GM21737 (cell line): ENCODE measurements at regions not wholly inside any gene's neighbourhood (a gene's known extent, or its start where the extent isn't known, plus 50 kb on each side); places are given as distances from the start of the nearest gene placed in this dataset.

ENCODE experiments used
- ATAC-seq: cut with Tn5 transposase; IDR thresholded peaks from one replicate; pipeline ENCODE4 v1.9.1; 2021; ENCODE audit warnings: mild to moderate bottlenecking, moderate library complexity; ENCODE audit not compliant: unreplicated experiment

DNA sequence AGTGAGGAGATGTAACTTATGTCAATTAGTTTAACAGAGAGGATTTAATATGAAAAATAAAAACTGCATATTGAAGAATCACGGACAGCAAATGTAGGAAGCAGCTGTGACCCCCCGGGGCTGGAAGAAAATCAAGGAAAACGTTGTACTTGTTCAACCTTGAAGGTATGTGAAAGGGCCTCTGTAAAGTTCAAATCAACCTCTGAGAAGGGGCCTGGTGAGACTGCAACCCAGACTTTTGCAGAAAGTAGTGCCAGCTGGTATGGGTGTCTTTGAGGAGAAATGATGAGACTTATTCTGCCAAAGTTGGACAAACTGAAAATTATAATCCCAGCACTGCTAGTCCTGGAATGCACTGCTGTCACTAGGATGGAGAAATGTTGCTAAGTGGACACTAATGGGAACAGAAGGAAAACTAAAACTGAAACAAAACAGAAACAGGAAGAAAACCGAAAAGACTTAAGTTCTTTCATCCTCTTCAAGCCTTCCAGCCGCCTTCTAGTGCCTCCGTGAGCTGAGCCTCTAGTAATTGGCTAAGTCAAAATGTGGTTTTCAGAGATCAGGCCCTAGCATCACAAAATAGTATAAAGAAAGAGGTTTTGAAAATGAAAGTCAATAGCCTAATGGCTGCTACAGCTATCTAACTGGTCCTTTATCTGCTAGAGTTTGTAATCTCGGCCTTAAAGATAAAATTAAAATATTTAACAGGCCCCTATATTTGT, 253.7 kb upstream of the SORCS1 start:
- no peak for ATAC-seq

DNA sequence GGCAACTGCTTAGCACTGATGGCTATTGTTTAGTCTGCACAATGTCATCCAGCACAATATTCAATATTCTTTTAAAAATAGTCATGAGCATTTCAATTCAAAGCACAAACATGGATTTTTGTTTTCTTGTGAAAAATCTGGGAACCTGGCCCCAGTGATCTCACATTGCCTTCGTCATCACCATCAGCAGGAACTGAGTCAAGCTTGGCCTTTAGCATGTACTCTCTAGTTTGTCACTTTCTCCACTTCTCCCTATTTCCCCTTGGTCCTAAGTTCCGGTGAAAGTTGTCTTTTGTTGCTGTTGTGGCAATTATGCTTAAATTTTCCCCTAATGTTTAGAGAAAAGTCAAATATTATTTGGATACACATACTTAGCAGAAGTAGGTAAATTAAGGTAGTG, 252.9 kb upstream of the SORCS1 start:
- ATAC-seq: no peak

DNA sequence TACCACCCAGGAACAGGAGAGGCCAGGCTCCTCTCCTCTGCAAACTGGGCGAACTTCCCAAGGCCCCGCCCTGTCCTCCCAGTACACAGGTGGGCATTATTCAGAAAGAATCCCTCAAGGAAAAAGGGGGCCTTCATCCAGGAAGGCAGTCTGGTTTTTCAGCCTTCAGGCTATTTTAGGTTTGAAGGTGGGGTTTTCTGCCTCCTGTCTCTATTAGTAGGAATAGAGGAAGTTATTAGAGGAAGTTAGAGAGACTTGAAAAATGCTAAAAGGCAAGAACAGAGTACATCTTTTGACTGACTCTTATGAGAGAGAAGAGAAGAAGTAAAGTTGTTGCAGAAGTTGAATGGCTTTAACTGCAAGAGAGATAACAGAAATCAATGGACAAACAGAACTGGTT, 250.9 kb upstream of the SORCS1 start:
- ATAC-seq: no peak

DNA sequence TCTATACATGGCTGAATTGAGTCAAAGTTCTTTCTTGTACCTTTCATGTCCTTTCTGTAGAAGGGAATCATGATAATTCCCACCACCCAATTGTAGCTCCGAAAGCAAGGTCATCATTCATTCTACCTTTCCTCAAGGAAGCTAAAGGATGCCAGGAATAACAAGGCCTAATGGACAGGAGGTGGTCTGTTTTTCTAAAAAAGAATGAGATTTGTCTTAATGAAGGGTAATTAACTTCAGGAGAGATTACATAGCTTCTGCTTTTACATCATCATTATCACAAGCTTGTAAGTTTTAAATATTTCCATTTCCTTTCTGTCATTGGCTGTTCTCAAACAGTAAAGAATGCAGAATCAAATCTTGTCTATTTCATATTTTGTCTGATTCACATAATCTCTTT, 249.5 kb upstream of the SORCS1 start:
- ATAC-seq: no peak

DNA sequence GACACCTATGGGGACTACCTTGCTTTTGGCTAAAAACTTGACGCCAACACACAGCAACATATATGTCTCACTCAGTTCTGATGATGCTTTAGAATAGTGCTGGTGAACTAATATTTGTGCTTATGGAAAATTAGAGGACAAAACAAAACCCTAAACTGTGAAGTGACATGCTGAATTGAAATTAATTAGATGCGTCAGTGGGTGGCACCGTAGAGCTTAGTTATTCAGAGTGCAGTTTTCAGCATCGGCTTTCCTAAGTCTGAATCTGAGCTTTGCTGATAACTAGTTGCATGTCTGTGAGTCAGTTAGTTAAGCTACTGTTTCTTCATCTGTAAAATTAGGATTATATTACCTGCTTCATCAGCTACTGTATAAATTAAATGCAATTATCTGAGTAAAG, 245.0 kb upstream of the SORCS1 start:
- ATAC-seq: no peak

DNA sequence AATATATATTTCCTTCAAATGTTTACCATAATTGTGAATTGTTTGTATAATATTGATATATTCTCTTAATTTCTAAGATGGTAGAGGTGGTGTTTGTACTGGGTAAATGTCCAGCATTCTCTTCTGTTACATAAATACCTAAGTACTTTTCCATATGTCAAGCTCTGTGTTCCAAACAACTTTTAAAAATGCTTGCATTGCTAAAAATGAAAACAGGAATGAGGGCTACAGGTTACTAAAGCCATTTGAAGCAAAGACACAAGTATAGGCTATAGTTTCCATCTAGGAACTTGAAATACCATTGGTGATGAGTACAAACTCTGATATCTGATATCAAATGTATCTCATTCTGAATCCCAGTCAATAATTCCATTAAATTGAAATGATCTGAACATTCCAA, 233.6 kb upstream of the SORCS1 start:
- ATAC-seq: no peak

DNA sequence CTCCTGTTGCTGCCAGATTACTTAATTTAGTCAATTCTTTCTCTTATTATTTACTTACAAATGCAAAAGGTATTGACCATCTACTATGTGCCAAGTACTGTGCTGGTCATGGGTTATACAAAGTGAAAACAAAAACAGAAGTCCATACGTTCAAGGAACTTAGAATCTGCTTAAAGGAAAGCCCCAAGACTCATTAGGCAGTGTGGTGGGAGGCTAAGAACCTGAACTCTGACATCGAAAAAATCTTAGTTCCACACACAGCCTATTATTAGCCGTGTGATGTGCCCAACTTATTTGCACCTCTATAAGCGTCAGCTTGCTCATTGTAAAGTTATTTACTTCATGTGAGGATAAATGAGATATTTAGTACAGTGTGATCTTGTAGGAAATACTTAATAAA, 227.4 kb upstream of the SORCS1 start:
- no peak for ATAC-seq

DNA sequence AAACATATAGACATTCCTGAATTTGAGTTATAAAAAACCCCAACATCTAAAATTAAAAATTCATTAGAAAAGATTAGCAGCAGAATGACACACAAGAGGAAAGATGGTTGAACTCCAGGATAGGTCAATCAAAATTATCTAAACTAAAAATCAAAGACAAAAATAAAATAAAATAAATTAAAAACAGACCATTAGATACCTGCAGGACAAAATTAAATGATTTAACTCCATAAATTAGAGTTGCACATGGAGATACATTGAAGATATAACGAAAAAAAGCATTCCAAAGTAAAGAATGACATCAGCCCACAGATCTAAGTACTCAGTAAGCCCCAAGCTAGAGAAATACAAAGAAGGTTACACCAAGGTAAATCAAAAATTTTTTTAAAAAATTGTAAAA, 226.1 kb upstream of the SORCS1 start:
- ATAC-seq: no peak

DNA sequence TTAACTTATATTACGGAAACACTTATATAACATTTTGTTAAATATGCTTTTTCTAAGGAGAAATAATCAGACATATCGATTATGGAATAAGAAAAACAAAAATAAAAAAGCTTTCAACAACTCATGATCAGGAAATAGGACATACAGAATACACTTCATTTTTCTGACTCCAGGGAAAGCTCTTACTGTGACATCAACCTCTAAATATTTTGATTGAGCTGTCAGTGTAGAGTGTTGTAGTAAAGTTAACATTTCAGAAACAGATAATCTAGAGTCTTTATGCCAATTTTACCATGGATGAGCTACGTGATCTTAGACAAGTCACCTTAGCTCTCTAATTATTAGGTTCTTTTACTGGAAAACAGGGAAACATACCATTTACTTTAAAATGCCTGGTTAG, 218.9 kb upstream of the SORCS1 start:
- ATAC-seq: no peak

DNA sequence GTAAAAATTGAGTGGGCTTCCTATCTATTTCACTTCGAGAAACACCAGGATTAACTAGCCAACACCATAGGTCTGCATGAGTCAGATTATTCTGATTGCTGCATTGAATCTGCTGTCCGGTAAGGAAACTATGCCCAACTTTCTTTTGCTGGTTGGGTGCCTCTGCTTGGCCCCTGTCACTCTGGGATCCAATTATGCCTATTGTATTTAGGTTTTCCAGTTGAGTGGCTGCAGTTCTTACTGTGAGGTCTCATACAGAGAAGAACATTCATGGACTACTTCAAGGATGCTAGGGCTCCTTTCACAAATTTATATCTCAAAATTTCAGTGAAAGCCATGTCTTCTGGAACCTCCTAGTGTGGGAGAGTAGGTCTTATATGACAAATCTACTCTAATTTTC, 215.1 kb upstream of the SORCS1 start:
- ATAC-seq: no peak

DNA sequence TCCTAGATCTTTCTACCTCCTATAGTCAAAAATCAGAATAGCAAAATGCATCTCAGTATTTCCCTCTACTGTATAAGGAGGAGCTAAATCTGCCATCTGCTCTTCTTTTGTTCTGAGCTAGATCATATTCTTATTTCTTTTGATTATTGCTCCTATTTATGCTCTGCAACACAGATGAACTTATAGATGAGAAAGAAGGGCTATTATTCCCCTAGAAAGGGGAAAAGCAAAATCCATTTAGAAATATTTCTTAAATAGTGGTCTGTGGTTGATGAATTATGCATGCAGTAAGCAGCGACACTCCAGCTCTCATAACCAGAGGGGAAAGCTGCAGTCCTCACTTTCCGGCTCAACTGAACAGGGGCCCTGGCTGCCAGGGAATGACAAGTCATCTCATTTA, 207.3 kb upstream of the SORCS1 start:
- ATAC-seq: no peak

DNA sequence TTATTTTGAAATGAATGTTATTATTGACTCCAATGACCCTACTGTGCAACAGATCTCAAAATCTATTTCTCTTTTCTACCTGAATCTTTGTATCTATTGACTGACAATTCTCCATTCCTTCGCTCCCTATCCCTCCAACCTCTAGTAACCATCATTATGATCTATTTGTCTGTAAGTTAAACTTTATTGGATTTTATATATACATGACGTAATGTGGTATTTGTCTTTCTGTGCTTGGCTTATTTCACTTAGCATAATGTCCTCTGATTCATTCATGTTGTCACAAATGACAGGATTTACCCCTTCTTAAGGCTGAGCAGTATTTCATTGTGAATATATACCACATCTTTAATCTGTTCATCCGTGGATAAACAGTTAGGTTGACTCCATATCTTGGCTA, 200.4 kb upstream of the SORCS1 start:
- no peak for ATAC-seq

DNA sequence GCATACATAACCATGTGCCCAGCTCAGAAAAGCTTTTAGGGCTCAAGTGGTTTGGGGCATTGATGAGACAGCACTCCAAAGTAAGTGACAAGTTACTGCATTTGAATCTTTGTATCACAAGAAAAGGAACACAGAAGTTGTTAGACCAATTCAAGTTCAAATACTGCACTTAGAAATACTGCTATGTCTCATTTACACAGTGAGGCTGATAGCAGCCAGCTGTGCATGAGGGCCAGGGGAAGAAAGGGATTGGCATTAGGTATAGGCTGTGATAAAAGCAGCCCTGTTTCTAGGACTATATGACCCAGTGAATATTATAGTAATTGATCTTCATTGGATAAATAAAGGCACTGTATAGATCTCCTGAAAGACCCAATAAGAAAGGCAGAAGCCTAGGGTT, 197.8 kb upstream of the SORCS1 start:
- ATAC-seq: no peak

DNA sequence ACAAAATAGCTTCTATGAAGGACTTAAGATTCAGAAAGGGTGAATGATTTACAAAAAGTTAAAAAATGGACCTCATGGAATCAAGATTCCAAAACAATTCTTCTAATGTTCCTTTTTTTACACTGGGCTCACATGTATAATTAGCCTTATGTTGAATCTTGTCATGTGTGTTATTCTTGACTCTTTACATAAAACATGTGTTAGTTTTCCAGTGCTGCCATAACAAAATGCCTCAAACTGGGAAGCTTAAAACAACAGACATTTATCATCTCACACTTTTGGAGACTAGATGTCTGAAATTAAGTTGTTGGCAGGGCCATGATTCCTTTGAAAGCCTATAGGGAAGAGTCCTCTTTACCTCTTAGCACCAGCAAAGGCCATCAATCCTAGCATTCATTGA, 192.5 kb upstream of the SORCS1 start:
- no peak for ATAC-seq

DNA sequence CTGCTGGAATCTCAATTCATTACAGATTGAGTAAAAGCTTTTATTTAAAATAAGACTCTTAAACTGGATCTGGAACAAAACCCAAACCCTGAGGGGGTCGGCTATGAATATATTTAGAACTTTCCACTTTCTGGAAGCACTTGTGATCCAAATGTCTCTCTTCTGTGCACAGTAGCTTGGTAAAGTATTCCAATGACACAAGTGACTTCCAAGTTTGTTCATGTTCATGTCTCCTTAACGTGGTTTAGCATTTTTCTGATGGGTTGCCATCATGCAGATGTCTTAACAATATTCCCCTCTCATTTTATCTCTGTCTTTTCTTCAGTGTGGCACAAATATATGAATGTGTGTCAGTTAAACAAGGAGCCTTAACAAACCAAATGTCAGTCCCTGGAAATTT, 191.9 kb upstream of the SORCS1 start:
- no peak for ATAC-seq

DNA sequence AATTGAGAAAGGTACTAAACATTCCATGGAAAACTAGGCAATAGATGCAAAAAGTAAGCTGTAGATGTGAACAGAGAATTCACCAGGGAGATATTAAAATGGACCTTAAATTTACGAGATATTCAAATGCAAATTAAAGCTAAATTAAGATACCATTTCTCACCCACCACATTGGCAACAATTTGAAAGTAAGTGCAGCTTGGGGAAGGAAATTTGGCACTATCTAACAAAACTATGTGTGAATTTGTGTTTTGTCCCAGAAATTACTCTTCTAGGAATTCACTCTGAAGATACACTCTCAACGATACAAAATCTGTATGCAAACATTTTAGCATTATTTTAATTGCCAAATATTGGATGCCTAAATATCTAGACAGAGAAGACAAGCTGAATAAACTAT, 178.2 kb upstream of the SORCS1 start:
- ATAC-seq: no peak

DNA sequence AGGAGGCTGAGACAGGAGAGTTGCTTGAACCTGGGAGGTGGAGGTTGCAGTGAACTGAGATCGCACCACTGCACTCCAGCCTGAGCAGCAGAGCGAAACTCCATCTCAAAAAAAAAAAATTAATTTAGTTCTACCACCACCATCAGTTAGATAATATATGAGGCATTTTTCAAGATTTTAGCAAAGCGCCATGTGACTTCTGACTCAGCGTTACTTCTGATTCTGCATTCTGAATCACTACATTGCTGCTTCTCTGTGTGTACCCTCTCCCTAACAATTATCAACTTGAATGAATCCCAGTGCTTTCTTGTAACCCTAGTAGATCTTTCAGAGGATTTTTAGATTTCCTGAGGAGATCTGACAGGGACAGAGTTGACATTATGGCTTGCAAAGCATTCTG, 176.8 kb upstream of the SORCS1 start:
- no peak for ATAC-seq

DNA sequence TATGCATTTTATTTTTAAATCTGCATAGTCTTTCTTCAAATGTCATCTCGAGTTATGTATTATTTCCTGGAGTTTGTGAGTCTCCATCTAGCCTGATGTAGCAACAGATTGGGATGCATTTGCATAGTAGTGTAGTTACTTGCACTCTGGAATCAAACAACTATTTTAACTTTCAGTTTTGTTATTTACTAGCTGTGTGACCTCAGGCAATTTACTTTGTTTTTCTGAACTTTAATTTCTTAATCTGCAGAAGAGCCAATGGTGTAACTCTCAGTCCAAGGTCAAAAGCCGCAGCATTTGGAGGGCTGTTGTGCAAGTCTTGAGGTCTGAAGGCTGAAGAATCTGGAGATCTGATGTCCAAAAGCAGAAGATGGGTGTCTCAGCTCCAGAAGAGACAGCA, 175.8 kb upstream of the SORCS1 start:
- ATAC-seq: no peak

DNA sequence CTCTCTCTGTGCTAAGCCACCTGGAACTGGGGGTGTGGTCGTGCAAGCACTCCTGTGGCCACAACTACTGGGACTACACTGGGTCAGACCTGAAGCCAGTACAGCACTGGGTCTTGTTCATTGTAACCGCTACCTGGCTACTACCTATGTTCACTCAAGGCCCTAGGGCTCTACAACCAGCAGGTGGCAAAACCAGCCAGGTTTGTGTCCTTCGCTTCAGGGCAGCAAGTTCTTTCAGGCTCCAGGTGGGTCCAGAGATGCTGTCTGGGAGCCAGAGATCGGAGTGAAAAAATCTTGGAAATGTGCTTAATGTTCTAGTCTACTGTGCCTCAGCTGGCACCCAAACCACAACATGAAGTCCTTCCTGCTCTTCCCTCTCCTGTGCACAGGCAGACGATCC, 171.6 kb upstream of the SORCS1 start:
- ATAC-seq: no peak

DNA sequence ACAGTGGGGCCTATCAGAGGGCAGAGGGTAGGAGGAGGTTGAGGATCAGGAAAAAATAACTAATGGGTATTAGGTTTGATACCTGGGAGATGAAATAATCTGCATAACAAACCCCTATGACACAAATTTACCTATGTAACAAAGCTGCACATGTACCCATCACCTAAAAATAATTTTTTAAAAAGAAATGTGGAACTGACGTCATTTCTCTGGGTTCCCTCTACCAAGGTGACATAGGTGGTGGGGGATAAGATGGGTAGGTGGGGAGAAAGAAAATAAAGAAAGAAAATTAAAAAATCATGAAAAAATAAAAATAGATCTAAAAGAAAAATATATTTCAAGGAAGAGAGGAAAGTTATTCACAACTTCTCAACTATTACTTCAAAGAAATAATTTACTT, 153.1 kb upstream of the SORCS1 start:
- no peak for ATAC-seq

DNA sequence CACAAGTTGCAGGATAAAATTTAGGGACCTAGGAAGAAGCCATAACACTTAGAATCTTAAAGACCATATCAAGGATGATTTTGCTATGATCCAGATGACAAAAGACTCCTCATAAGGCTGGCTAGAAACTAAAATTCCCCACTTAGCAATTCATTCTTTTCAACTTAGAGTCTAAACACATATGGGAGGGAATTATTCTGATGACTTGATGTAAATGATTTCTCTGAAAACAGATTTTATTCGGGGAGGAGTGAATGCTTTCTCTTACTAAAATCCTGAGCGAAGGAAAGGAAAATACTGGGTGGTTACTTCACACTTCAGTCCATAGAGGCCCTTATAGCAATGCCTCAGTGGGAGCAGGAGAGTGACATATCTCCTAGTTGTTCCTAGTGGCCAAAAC, 138.7 kb upstream of the SORCS1 start:
- ATAC-seq: no peak

DNA sequence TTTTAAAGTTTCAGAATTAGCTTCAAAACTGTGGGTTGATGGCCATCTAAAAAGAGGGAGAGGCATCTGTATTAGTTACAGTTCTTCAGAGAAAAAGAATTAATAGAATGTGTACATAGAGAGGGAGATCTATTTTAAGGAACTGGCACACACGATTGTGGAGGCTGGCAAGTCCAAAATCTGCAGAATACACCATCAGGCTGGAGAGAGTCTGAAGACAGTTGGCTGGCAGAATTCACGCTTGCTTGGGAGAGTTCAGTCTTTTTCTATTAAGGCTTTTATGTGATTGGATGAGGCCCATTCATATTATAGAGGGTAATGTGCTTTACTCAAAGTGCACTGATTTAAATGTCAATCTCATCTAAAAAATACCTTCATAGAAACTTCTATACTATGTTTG, 135.1 kb upstream of the SORCS1 start:
- ATAC-seq: no peak

DNA sequence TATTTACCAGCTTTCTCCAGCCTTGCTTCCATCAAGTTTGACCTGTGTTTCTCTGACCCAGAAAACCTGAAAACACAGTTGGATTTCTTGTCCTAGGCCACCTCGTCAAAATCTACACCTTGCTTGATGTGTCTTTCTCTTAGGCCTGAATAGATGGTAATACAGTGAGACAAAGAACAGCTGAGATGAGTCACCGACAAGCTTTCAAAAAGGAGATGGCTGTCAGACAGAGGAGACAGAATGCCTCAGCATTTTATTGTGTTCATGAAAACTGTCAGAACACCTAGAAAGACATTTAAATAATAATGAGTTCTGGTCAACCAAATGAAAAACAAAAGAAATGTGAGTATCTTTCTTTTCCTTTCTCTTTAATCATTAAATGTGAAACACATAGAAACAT, 119.7 kb upstream of the SORCS1 start:
- ATAC-seq: no peak

DNA sequence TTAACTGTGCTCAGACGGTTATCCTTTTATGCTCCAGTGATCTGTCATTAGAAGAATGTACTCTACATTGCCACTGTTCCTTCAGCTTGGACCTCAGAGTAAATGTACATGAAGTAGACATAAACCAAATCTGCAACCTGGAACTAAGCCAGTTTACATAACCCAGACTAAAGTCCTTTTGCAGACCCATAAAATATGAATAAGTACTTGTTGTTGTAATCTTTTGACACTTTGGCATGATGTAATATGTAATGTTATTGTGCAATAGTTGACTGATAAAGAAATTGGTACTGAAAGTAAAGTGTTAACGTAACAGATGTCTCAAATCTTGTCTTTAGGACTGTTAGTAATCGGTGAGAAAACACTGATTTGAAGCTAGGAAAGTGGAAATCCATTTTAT, 115.8 kb upstream of the SORCS1 start:
- no peak for ATAC-seq
